ENCODE measurements at regions not wholly inside any gene's neighbourhood (a gene's known extent, or its start where the extent isn't known, plus 50 kb on each side); places are given as distances from the start of the nearest gene placed in this dataset.

DNA sequence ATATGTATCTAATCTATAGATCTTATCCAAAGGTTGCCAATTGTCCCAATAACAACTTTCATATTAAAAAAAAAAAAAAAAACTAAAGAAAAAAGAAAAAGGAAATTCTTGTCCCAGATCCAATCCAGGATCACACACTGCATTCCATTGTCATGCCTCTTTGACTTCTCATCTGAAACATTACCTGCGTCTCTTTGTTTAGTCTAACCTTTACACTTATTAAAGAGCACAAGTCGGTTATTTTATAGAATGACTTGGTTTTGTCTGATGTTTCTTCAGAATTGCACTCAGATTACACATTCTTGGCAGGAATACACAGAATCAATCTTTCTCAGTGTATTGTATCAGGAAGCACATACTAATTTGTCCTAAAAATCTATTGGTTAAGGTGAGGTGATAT is 392.5 kb upstream of the KLHL29 start:
- dilution Hi-C loops (cut with HindIII; ENCODE audit: low sequenced_read_pairs, unreplicated experiment) (no loop called here), in situ Hi-C loops (cut with MboI; ENCODE audit: low sequenced_read_pairs) (no loop called here), intact Hi-C loops (cut with micrococcal nuclease) (no loop called here)
- ATAC-seq (ENCODE audit: low read depth), result no peak
- Histone ChIP-seq H2BK15ac (ENCODE audit: low read depth, low read length) (no peak overlapping the region), H2AK5ac (ENCODE audit: low read depth, low read length) (no peak overlapping the region), H4K91ac (ENCODE audit: insufficient read depth, low read depth, low read length) (no peak overlapping the region), H2AK9ac (replicated peaks; ENCODE audit: low read depth, low read length, poor library complexity) (no peak overlapping the region), H3K4ac (ENCODE audit: low read depth, low read length) (no peak overlapping the region), H3K9me1 (ENCODE audit: insufficient read depth, low read length) (no peaks in the 10 kb centered on the region), H3K9ac (ENCODE audit: low read depth, low read length) (no peak overlapping the region), H4K5ac (ENCODE audit: low read depth, low read length) (no peak overlapping the region), H3K27me3 (ENCODE audit: control insufficient read depth, insufficient read depth, low read length) (no peaks in the 10 kb centered on the region), H2BK120ac (ENCODE audit: low read depth, low read length) (no peak overlapping the region), H3K56ac (ENCODE audit: extremely low read depth, insufficient read depth, low read length) (no peak overlapping the region), H3K79me1 (ENCODE audit: low read depth in 1 of 2, low read length in 2 of 2) (no peaks in the 10 kb centered on the region), H3K4me2 (ENCODE audit: low read depth, low read length) (no peak overlapping the region), H2BK5ac (ENCODE audit: low read depth, low read length, poor library complexity, severe bottlenecking) (no peak overlapping the region), H3K18ac (ENCODE audit: low read depth, low read length) (no peak overlapping the region), H2AFZ (replicated peaks; ENCODE audit: low read length, poor library complexity) (no peak overlapping the region), H3K9me3 (ENCODE audit: control insufficient read depth, insufficient read depth, low read length) (peaks cover 11% of the 10 kb centered on the region; the same call in 1 of the 2 replicates), H3K14ac (replicated peaks; ENCODE audit: low read depth, low read length) (no peak overlapping the region), H3K23ac (ENCODE audit: low read depth, low read length) (no peak overlapping the region), H3K4me3 (ENCODE audit: insufficient read depth, low read depth, low read length) (no peak overlapping the region), H2BK20ac (ENCODE audit: low read depth, low read length) (no peak overlapping the region), H3K27ac (ENCODE audit: insufficient read depth, low read length) (no peak overlapping the region), H3K4me1 (ENCODE audit: control insufficient read depth, insufficient read depth, low read length) (no peaks in the 10 kb centered on the region), H4K8ac (ENCODE audit: low read depth in 2 of 2, low read length in 2 of 2) (no peak overlapping the region), H4K20me1 (ENCODE audit: insufficient read depth, low read length) (no peaks in the 10 kb centered on the region), H3K36me3 (ENCODE audit: control insufficient read depth, insufficient read depth, low read length) (no peaks in the 10 kb centered on the region)
- WGBS, 2 experiments (ENCODE audit: extremely low coverage in 2 of 2, insufficient read length in 1 of 2), result no CpG with 5 or more reads among the region's 2 CpGs
- TF ChIP-seq MXI1 (IDR thresholded peaks at IDR 0.05; ENCODE audit: borderline replicate concordance, low read depth, low read length), result no peak
- TF ChIP-seq NFE2L2 (IDR thresholded peaks at IDR 0.05; ENCODE audit: low read depth, low read length), result no peak
- no peak for TF ChIP-seq RAD21 (IDR thresholded peaks at IDR 0.05; ENCODE audit: low read length)
- TF ChIP-seq, protein P1, sequence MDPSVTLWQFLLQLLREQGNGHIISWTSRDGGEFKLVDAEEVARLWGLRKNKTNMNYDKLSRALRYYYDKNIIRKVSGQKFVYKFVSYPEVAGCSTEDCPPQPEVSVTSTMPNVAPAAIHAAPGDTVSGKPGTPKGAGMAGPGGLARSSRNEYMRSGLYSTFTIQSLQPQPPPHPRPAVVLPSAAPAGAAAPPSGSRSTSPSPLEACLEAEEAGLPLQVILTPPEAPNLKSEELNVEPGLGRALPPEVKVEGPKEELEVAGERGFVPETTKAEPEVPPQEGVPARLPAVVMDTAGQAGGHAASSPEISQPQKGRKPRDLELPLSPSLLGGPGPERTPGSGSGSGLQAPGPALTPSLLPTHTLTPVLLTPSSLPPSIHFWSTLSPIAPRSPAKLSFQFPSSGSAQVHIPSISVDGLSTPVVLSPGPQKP (IDR thresholded peaks at IDR 0.05; ENCODE audit: borderline replicate concordance, low read depth, low read length), result no peak
- TF ChIP-seq, protein P2, sequence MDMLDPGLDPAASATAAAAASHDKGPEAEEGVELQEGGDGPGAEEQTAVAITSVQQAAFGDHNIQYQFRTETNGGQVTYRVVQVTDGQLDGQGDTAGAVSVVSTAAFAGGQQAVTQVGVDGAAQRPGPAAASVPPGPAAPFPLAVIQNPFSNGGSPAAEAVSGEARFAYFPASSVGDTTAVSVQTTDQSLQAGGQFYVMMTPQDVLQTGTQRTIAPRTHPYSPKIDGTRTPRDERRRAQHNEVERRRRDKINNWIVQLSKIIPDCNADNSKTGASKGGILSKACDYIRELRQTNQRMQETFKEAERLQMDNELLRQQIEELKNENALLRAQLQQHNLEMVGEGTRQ (IDR thresholded peaks at IDR 0.05; ENCODE audit: low read depth, low read length), result no peak
- TF ChIP-seq POLR2A (IDR thresholded peaks at IDR 0.05; ENCODE audit: low read depth, low read length), result no peak
- no peak for TF ChIP-seq BHLHE40 (IDR thresholded peaks at IDR 0.05; ENCODE audit: low read depth, low read length)
- no peak for TF ChIP-seq FOS (IDR thresholded peaks at IDR 0.05; ENCODE audit: low read depth, low read length)
- TF ChIP-seq SMC3 (IDR thresholded peaks at IDR 0.05; ENCODE audit: low read depth, low read length), result no peak
- no peak for TF ChIP-seq MAZ (IDR thresholded peaks at IDR 0.05; ENCODE audit: borderline replicate concordance, low read depth, low read length)
- no peak for TF ChIP-seq RFX5 (IDR thresholded peaks at IDR 0.05; ENCODE audit: low read depth, low read length)
- TF ChIP-seq MAFK (IDR thresholded peaks at IDR 0.05; ENCODE audit: low read depth, low read length), result no peak
- no peak for TF ChIP-seq RCOR1 (IDR thresholded peaks at IDR 0.05; ENCODE audit: insufficient replicate concordance, low read length)
- POLR2A ChIA-PET (ENCODE audit: unreplicated experiment), result no interaction called here
- CTCF ChIA-PET, result no interaction called here
- no peak for DNase-seq
- no TSS peak for BruUV-seq (replicated peaks)

Data from IMR-90 (cell line).